ENCODE measurements at regions not wholly inside any gene's neighbourhood (a gene's known extent, or its start where the extent isn't known, plus 50 kb on each side); places are given as distances from the start of the nearest gene placed in this dataset.

DNA sequence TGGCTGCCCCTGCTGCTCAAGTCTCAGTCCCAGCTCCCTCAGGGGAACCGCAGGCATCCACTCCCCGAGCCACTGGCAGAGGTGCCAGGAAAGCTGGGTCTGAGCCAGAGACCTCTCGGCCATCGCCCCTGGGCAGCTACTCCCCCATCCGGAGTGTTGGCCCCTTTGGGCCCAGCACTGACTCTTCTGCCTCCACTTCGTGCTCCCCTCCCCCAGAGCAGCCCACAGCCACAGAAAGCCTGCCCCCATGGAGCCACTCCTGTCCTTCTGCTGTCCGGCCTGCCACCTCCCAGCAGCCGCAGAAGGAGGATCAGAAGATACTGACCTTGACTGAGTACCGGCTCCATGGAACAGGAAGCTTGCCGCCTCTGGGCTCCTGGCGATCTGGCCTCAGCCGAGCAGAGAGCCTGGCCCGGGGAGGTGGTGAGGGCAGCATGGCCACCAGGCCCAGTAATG lies 49.8 kb upstream of the TESK1 start:
- Histone ChIP-seq H3K4me3 (ENCODE audit: low read length in 2 of 2) (no peak overlapping the region), H3K9me3 (ENCODE audit: control insufficient read depth, low read length) (no peaks in the 10 kb centered on the region), H3K4me1 (ENCODE audit: control insufficient read depth in 1 of 2, insufficient read depth in 2 of 2, low read length in 2 of 2) (peaks cover 3% of the 10 kb centered on the region in 2 donors), H3K36me3 (ENCODE audit: control insufficient read depth in 1 of 2, insufficient read depth in 2 of 2, low read length in 1 of 2) (peaks cover 0 to 12% of the 10 kb centered on the region in 2 donors), H3K27me3 (ENCODE audit: control insufficient read depth in 1 of 2, insufficient read depth in 2 of 2, low read length in 1 of 2) (no peaks in the 10 kb centered on the region), H3K27ac (ENCODE audit: low read depth in 1 of 2, low read length in 2 of 2) (peak overlapping the region in 1 of 2 donors; percentile 1)
- DNase-seq (no peak), ATAC-seq (ENCODE audit: low FRiP score) (no peak)
- intact Hi-C loops (cut with DNase I), result loop anchor here (2.0 kb wide), 1 partner anchor 66 kb away; no protein-coding TSS in a partner anchor
- 51 to 58% methylated on average over 13 of the region's 13 CpGs for WGBS, 2 donors

All from aorta (tissue), 5 donors.